GM21529 (cell line): ENCODE measurements at regions not wholly inside any gene's neighbourhood (a gene's known extent, or its start where the extent isn't known, plus 50 kb on each side); places are given as distances from the start of the nearest gene placed in this dataset.
A peak's percentile ranks its signal among the peaks of the same experiment; 100 is the strongest.

ENCODE experiments used
- ATAC-seq: cut with Tn5 transposase; IDR thresholded peaks from one replicate; pipeline ENCODE4 v1.9.1; 2021; ENCODE audit not compliant: unreplicated experiment

DNA sequence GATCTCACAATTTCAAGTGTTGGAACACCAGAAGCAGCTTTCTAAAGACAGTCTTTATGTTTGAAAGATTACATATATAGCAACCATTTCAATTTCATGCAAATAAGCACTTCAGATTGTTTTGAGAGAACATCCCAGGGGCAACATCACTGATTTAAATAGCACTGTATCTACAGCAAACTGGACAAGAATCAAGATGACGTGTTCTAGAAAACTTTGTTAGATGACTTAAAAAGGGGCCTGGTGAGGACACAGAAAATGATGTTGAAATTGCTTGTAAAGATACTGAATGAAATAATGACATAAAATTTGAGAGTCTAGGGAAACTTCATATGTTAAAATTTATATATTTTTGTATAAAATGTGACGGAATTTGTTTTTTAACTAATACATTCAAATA lies 277.1 kb downstream of the KLF12 start:
- no peak for ATAC-seq

DNA sequence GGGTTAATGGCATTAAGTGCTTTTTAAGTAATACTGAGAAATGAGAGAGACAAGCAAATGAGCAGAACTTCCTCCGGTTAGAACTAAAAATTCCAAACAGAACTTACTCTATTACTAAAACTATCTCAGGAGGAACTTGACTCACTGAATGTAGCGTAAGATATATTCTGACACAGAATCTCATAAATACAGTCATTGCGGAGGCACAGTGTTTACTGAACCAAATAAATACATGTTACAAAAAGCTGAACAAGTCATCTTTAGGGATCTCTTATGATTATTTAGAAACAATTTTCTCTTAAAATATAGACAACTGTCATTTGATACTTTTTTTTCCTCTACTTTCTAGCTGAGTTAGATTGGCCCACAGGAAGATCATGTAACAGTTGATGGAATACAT lies 283.1 kb downstream of the KLF12 start:
- no peak for ATAC-seq

DNA sequence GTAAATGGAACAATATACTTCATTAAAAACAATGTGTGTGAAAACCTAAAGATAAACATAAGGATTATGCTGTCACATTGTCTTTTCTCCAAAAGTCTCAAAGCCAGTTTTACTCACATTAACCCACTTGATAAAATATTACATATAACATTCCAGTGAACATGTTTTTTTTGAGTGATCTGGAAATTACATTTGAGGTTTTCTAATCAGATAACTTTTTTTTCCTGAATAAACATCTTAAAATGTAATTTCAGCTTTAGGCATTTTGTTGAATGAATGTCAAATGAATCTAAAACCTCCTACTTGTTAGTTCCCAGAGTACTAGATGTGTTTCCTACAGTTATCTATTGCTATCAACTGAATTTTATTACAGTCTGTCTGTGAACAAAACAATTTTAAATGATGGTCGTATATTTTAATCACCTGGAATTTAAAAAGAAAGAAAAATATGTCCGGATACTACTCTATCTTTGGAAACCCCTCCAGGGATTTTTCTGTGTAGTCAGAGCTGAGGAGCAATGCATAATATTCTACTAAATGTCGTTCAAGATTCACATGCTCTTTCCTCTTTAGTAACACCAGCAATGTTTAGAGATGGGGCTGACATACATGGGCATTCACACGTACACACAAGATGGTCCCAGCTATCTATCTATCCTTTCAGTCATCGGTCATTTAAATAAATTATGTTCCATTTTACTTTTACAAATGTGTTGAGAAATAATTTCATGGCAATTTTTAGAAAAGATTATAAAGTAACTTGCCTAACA lies 283.9 kb downstream of the KLF12 start:
- ATAC-seq = no peak

DNA sequence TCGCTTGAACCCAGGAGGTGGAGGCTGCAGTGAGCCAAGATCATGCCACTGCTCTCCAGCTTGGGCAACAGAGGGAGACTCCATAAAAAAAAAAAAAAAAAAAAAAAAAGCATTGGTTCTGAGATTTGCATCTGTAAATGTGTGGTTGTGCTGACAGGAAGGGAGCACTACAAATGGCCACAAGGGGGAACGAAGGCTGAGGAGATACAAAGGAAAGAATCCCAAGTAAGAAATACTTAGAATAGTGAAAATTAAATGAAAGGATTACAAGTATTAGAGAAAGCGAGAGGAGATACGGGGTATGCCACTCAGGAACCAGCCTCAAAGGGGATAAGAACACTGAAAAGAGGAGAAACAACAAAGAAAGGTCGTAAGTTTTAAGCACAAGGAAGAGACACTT lies 284.9 kb downstream of the KLF12 start:
- ATAC-seq = no peak

DNA sequence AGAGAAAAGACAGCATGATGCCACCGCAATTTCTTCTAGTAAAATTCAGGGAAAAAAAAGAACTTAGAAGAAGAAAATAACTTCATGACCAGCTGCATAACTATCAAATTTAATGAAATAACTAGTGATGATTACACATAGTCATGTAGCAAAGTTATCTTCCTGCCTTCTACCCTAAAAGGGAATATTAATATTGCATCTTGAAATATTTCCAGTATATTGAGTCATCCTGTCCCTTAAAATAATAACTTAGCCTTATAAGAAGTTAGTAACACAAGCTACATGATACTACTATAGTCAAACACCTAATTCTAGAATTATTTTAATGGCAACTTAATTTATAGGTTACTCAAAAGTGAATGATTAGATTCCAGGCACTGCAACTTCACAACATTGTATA lies 289.2 kb downstream of the KLF12 start:
- no peak for ATAC-seq

DNA sequence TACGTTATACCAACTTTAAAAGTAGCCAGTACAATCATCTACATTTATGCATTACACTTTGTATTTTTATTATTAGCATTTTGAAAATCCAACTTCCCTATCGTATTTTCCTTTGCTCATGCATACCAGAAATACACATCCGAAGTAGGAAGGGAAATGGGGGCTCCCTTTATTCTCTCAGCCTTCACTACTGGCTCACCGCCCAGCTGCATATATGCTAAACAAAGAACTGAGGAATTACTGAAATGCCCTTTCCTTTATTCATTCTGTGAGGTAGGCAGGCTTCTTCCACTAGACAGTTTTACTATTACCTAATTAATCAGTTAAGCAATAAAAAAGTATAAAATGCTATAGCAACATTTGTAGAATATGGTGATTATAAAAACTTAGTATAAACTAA lies 291.6 kb downstream of the KLF12 start:
- ATAC-seq = no peak

DNA sequence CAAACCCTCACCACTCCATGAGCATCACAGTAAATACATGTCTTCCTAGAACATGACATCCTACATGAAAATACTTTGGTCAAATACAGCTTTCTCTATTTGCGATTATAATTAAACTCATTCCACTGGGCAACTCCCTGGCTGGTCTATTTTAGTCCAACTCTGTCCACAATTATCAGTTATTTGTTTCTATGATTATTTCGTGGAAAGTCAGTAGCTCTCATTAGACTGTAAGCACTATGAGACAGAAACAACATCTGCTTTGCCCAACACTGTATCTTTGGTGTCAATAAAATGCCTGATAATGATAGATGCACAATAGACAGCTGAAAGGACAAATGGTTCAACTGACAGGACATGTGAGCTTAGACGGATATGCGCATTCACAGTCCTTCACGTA lies 292.0 kb downstream of the KLF12 start:
- ATAC-seq = no peak

DNA sequence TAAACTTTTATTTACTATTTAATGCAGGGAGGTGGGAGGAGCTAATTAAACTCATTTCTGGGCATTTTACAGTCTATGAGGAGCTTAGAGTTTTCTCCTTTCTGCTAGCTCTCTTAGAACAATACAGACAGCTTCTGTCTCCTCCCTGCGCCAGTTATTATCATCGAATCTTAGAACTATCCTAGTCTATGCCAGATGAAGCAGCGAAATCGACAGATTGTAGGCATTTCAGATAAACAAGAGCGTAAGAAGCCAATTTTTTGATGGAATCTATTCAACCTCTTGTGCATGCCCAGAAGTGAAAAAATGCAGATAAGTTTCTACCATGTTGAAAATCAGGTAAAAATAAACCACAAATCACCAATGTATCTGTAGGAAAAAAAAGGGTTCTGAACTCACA lies 297.1 kb downstream of the KLF12 start:
- no peak for ATAC-seq

DNA sequence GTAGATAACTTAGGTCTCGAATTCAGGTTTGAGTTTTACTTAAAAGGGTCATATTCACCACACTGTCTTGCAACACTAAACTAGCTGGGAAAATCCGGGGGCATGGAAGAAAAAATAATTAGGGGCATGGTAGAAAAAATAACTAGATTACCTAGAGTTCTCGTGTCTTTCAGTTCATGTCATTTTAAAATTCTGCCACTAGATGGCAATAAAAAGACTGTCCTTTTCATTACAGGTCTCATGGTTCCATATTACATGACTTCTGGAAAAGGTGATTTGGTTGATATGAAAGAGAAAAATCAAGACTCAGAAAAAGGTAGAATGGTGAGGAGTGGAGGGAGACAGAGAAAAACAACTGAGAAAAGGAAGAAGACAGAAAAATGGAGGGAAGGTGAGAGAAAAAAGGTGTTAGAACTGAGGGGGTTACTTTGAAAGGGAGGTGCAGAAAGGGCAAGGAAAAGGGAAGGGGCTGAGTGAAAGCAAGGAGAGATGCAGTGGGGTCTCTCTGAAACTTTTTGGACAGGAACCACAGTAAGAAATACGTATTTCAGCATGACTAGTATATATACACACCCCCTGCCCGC lies 299.0 kb downstream of the KLF12 start:
- ATAC-seq = peak; percentile 66

DNA sequence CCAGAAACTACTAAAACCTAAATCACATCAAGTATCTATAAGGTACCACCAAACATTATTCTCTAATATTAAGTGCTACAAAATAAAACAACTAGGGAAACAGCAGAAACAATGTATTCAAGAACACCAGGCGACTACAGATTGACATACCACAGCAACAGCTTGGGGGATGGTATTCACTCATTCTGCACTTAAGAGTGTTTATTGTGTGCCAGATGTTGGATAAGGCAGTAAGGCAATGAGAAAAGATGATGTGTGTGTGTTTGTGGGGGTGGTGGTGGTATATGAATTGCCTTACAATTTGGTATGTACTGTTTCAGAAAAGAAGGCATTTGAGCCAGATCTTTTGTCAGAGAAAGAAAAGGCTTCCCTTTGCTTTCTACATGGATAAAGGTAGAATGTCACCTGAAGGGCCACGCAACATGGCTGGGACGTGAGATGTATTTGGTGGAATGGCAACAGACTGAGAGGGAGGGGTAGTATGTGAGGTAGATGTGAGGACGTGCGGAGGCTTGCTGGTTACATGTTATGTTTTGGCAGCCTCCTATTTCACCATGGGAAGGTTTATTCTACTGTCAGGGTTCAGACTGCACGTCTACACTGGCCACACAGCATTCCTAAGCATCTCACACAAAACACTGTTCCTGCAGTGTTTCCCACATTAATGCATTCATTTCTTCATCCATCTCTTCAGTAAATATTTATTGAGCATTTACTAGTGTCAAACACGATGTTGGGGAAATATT lies 300.7 kb downstream of the KLF12 start:
- ATAC-seq = no peak

DNA sequence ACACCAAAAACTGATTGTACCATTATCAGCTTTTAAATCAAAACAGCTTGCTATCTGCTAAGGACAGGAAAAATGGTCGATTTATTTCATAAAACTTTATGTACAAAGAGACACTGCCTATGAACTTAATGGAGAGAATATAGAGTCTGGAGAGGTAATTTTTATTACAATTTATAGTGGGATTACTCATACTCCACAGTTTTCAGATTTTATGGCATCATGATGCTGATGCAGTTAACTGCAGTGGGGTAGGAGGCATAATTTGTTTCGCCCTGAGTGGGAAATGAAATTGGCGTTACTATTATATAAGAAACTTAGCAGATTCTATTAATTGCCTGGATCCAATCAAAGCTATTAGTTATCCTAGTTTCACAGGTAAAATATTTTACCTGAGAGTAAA lies 301.4 kb downstream of the KLF12 start:
- ATAC-seq = no peak

DNA sequence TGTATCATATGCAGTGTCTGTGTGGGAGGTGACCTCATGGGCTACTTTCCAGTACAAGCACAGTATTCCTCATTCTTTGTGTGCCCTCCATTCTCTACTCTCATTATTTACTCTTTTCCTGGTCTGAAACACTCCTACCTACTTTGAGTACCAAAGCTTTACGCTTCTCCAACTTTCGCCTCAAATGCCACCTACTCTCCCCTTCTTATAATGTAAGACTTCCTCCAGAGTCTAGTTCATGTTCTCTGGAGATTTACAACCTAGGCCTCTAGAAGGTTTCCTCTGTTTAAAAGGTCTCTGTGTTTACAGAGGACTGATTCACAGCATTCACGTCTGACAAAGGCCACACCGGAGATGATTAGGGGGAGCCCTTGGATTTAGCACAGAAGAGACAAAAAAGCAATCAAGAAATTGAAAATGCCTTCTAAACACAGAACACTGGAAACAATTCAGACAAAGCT lies 302.0 kb downstream of the KLF12 start:
- no peak for ATAC-seq

DNA sequence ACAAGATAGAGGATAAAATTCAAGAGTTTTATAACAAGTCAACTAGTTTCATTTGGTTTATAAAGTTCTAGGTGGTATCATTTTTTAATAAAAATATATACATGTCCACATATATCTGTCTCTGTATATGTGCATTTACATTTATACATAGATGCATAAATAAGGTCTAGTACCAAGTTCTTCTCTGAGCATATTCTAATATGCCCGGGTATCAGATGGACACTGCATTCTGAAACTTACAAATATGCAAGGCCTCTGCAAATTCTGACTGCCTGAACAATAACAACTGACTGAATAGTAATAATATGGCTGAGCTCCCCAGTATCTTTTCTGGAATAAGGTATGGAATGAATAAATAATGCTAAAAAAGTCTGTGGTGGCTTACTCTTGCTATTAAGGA lies 304.8 kb downstream of the KLF12 start:
- ATAC-seq = no peak

DNA sequence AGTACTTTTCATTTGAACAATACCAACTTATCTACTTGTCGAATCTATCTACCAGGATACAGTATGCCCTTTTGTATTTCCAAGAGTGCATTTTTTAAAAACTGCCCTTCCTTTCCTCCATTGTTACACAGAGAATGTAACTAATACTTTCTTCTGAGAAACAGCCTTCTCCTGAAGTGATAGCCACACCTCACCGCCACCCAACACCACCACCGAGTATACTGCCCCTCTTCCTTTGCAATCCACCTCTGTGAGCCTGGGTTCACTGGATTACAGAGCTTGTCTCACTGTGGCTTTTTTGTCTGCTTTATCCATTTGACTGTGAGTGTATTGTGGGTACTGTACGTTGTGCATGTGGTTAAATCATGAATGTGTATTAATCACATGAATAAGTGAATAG lies 305.4 kb downstream of the KLF12 start:
- no peak for ATAC-seq

DNA sequence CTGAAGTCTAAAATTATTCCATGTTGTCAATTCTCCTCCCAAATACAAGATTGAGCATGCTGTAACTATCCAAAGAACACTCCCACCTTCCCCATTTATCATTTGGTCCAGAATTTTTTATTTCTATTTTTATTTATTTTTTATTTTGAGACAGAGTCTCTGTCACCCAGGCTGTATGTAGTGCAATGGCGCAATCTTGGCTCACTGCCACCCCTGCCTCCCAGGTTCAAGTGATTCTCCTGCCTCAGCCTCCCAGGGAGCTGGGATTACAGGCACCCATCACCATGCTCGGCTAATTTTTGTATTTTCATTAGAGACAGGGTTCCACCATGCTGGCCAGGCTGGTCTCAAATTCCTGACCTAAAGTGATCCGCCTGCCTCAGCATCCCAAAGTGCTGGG lies 306.8 kb downstream of the KLF12 start:
- no peak for ATAC-seq

DNA sequence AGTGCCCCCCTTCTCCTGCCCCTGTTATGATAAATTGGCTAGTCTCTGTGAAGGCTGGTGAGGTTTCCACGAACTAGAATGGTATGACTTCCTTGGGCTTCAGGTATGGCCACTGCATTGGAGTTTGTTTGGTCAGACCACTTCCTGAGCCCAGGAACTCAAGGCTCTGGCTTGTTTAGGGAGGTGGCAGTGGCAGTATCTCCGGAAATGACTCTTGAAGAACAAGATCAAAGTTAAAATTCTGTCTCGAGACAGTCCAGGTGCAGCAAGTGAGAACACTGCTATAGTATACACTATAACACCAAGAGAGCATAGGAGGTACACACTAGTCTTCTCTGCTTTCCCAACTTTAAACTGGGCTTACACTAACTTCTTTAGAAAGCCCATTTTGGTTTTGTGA lies 309.1 kb downstream of the KLF12 start:
- ATAC-seq = no peak

DNA sequence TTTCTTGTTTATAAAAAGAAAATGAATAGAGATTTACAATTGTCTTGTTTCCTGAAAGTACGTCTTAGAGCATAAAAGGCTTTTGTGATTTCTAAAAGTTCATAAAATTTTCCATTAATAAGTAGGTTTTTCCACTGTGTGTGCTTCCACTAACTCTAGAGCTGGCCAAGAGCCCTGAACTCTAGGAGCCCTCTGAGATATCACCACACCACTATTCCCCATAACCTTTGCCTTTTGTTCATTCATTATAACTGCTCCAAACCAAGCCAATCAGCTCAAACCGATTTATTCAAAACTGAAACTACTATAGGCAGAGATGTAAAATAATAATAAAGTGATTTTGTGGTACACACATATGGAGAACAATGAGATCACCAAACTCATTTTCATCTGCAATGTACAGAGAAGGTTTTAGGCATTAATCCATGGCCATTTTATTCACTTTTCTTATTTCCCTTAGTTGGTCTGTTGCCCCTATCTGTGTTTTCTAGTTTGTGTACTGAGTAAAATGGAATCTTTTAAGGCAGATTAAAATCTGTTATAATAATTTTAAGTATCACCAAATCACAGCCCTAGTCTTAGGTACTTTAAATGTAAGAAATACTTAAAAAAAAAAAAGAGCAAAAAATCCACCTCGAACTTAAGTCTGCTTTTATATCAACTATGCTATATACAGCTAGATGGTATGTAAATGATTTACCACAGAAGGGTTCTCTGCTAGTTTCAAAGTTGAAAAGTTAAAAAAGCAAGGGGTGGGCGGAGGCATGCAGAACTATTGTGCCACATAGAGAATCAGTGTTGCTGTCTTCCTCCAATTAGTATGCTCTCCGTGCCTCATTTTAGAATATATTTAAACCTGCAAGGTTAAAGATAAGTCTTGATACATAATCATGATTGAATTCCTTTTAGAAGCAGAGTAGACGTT lies 311.3 kb downstream of the KLF12 start:
- ATAC-seq = no peak

DNA sequence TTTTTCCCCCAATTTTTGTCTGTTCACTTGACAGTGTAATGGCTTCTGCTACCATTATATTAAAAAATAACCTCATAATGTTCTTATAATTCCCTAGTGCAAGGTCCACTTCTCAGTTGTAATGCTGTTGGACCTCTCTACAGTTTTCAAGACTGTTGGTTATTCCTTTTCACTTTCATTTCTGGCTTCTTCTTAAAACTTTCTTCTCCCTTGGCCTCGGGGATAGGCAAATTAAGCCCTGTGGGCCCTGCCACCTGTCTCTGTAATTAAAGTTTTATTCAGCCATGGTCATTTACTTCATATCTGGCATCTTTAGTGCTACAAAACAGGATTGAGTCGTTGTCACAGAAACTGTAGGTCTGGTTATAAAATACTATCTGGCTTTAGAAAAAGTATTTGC lies 313.5 kb downstream of the KLF12 start:
- ATAC-seq = peak; percentile 54

DNA sequence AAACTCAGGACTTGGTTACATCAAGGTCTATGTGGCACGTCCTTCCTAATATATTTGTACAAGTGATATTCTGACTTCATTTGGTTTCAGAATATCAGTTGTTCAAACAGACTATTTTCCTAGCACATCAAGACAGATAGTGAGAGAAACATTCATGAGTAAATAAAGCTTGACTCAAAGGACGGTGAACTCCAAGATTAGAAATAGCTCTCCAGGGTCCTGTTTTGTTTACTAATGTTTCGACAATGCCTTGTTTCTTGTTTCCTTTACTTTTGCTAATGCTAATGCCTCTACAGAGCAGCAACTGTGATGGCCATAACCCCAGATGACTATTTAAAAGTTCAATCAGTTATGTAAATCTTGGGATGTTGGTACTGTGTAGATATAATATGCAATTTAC lies 313.9 kb downstream of the KLF12 start:
- ATAC-seq = no peak

DNA sequence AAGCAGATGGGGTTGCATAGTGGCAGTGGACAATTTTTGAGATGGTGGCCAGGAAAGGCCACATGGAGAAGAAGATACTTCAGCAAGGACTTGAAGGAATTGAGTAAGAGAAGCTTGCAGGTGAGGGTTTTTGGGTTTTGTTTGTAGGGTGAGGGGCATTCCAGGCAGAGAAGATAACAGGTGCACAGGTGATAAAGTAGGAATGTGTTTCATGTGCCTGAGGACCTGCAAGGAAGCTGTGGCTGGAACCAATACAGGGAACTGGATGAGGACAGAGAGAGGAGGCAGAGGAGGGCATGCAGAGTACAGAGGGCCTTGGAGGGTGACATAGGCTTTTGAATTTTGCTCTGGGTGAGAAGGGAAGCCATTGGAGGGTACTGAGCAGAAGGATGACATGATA lies 314.5 kb downstream of the KLF12 start:
- no peak for ATAC-seq

DNA sequence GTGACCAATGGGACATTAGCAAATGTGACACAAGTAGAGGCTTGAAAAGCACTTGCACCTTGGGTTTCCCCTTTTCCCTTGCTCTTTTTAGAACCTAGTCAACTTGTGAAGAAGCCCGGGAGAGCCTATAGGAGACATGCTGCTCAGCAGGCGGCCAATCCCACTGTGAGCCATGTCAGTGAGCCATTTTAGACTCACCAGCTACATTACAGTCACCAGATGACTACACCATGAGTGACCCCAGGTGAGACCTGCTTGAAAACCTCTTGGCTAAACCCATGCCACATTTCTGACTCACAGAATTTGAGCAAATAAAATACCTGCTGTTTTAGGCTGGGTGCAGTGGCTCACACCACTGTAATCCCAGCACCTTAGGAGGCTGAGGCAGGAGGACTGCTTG lies 317.5 kb downstream of the KLF12 start:
- ATAC-seq = no peak
